Lung (tissue), 11 donors: ENCODE measurements at regions not wholly inside any gene's neighbourhood (a gene's known extent, or its start where the extent isn't known, plus 50 kb on each side); places are given as distances from the start of the nearest gene placed in this dataset.

Experiments
- ATAC-seq: fragments of 200-7000 bp; cut with Tn5 transposase; one replicate; pipeline ENCODE4 v1.9.1; 2020; ENCODE audit warnings: moderate number of reproducible peaks; ENCODE audit not compliant: insufficient read depth, low FRiP score
- DNase-seq, 3 donors: peaks; one replicate each; pipeline ENCODE4 v3.0.0-alpha.2; 2013 to 2017
- H3K27ac ChIP-seq, 2 donors: one replicate each; pipeline ENCODE4 v1.5.1; 2013; ENCODE audit warnings: mild to moderate bottlenecking in 2 of 2, moderate library complexity in 2 of 2, control low read depth in 1 of 2, inconsistent platforms in 1 of 2, low read depth in 1 of 2, low read length in 1 of 2
- H3K27me3 ChIP-seq, 3 donors: one replicate each; pipeline ENCODE4 v1.5.1; 2013; ENCODE audit warnings: low read length in 2 of 3; ENCODE audit not compliant: control insufficient read depth in 3 of 3, insufficient read depth in 3 of 3
- H3K36me3 ChIP-seq, 4 donors: one replicate each; pipeline ENCODE4 v1.5.1; 2013; ENCODE audit warnings: low read length in 4 of 4, mild to moderate bottlenecking in 1 of 4, moderate library complexity in 1 of 4; ENCODE audit not compliant: control insufficient read depth in 4 of 4, insufficient read depth in 4 of 4
- H3K4me1 ChIP-seq, 5 donors: one replicate each; pipeline ENCODE4 v1.5.1; 2013; ENCODE audit warnings: low read length in 5 of 5, mild to moderate bottlenecking in 2 of 5, moderate library complexity in 1 of 5; ENCODE audit not compliant: control insufficient read depth in 5 of 5, insufficient read depth in 5 of 5
- H3K4me3 ChIP-seq: one replicate; pipeline ENCODE4 v1.5.1; 2013; ENCODE audit warnings: mild to moderate bottlenecking, control low read depth, moderate library complexity
- H3K9ac ChIP-seq, 2 donors: one replicate each; pipeline ENCODE4 v1.5.1; 2013; ENCODE audit warnings: low read length in 2 of 2, control low read depth in 1 of 2; ENCODE audit not compliant: insufficient read depth in 1 of 2
- H3K9me3 ChIP-seq, 4 donors: one replicate each; pipeline ENCODE4 v1.5.1; 2013; ENCODE audit warnings: low read length in 3 of 4, mild to moderate bottlenecking in 1 of 4, moderate library complexity in 1 of 4; ENCODE audit not compliant: control insufficient read depth in 4 of 4, insufficient read depth in 3 of 4
- WGBS, 2 donors: extraction: QIAGEN DNeasy Blood & Tissue Kit; methylation state at CpG; one replicate each; pipeline ENCODE4 v1.1.7; 2013; 5-methylcytosine and 5-hydroxymethylcytosine counted together
- TF ChIP-seq, protein P1 (sequence below): IDR thresholded peaks from 2 replicates; pipeline ENCODE4 v1.5.1; 2012; ENCODE audit warnings: mild to moderate bottlenecking; ENCODE audit errors: control extremely low read depth, extremely low read depth
- donor health status: control.
- donor health status: control.
- donor health status: Bipolar disorder and iron deficiency.
- donor health status: healthy.
- donor health status: DM: yes; HTN: yes; CAD: no.

DNA sequence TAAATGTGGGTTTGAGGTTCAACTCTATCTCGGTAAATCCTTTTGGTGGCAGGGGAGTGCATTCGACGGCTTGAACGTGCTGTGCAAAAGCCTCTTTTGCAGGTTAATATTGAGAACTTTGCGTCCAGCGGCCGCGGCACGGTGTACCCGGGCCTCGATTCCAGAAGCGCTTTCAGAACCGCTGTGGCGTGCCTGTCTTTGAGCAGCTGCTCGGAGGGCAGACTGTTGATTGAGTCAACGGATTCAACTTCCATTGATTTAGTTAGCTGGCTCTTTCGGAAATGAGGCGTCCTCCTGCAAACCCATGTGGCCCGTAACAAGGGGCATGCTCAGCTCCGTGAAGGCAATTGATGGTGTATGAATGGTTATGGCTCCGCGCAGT is 1247.8 kb downstream of the BRD1 start:
- Histone ChIP-seq H3K9ac (no peak overlapping the region), H3K36me3 (peaks cover 0 to 2% (median 0%) of the 10 kb centered on the region in 4 donors), H3K9me3 (peaks cover 0 to 3% (median 0%) of the 10 kb centered on the region in 4 donors), H3K4me3 (no peak overlapping the region), H3K27ac (no peak overlapping the region), H3K27me3 (peaks cover 9 to 19% (median 14%) of the 10 kb centered on the region in 3 donors), H3K4me1 (peaks cover 0 to 20% (median 0%) of the 10 kb centered on the region in 5 donors)
- DNase-seq (no peak), ATAC-seq (no peak)
- 79 to 86% methylated on average over 22 of the region's 22 CpGs for WGBS, 2 donors
- TF ChIP-seq, protein P1, sequence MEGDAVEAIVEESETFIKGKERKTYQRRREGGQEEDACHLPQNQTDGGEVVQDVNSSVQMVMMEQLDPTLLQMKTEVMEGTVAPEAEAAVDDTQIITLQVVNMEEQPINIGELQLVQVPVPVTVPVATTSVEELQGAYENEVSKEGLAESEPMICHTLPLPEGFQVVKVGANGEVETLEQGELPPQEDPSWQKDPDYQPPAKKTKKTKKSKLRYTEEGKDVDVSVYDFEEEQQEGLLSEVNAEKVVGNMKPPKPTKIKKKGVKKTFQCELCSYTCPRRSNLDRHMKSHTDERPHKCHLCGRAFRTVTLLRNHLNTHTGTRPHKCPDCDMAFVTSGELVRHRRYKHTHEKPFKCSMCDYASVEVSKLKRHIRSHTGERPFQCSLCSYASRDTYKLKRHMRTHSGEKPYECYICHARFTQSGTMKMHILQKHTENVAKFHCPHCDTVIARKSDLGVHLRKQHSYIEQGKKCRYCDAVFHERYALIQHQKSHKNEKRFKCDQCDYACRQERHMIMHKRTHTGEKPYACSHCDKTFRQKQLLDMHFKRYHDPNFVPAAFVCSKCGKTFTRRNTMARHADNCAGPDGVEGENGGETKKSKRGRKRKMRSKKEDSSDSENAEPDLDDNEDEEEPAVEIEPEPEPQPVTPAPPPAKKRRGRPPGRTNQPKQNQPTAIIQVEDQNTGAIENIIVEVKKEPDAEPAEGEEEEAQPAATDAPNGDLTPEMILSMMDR = no peak

DNA sequence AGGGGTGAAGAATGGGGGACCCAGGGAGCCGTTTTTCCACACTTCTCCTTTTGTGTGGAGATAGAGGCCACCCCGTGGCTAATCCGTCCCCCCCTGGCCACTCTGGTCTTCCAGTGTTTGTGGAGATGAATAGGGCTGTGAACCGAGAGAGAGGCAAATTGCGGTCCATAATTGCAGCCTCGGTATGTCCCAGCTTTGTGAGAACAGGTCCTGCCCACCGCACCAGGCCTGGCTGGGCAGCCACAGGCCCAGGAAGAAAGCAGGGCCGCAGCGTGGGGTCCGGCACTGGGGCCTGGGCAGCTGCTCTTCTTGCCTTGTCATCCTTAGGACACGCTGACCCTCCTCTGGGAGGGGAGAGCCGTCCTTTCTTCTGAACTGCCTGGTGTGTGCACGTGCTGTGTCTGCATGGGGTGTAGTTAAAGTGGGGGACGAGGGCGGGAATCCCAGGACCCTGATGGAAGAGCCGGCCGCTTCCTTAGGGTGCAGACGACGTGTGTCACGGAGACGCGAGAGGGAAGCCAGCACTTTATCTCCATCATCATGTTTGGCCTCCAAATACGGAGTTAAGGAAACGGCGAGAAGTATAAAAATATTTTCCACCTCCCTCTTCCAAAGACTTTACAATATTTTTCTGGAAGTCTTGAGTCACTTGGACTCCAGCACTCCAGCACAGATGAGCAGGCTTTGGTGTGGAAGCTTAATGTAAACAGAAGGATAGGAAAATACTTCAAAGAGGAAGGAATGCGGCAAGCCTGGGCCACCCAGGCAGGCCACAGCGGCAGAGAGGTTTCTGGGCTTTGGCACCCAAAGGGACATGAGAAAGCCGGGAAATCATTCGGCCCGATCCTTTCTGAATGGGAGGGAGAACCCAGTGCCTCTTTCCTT is 1248.4 kb downstream of the BRD1 start:
- peaks cover 0 to 1% (median 0%) of the 10 kb centered on the region in 4 donors for H3K36me3 ChIP-seq
- no peak overlapping the region for H3K27ac ChIP-seq
- TF ChIP-seq, protein P1 = no peak
- H3K9me3 ChIP-seq = peaks cover 0 to 3% (median 0%) of the 10 kb centered on the region in 4 donors
- H3K4me1 ChIP-seq = peaks cover 0 to 20% (median 0%) of the 10 kb centered on the region in 5 donors
- peak; percentile 57 to 81 (median 77) for DNase-seq
- no peak for ATAC-seq
- H3K9ac ChIP-seq = no peak overlapping the region
- 64 to 71% methylated on average over 30 of the region's 30 CpGs for WGBS, 2 donors
- H3K27me3 ChIP-seq = peaks cover 15 to 20% (median 19%) of the 10 kb centered on the region in 3 donors
- H3K4me3 ChIP-seq = no peak overlapping the region

DNA sequence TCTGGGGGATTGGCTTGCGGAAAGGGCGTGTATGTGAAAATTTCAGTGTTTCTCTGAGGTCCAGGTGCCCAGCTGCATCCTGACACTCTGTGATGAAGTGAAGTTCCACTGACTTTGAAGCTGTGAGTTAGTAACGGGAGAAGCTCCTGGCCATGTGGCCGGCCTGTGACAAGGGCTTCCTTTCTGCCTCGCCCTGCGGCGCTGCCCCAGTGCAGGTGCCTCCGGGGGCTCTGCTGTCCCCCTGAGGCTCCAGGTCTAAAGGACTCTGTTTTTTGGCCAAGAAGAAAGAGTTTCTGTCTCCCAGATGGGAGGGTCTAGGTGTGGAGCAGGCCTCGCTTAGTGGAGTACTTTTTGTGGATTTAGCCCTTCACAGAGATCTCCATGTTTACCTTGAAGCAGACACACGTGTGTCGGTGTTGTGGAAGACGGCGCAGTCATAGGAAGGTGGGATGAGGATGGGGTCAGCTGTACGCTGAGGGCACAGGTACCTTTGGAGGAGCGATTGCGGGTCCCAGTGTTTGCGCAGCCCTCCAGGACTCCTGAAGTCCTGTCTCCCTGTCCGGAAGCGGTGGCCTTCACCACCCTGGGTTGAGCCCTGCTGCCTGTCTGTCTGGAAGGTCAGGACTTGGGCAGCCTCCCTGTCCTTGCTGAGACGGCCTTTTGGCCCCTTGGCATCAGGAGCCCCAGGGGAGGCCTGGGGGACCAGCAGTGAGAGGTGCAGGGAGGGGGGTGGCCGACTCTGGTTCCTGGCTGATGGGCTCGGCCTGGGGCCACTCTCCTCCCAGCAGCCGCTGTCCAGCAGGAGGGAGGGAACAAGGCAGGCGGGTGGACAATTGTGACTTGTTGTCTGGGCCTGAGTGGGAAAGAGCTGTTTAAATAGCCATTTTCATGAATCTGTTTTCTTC is 1249.3 kb downstream of the BRD1 start:
- H3K9ac ChIP-seq = no peak overlapping the region
- H3K36me3 ChIP-seq = no peaks in the 10 kb centered on the region
- 91 to 92% methylated on average over 23 to 24 of the region's 24 CpGs for WGBS, 2 donors
- H3K4me3 ChIP-seq = no peak overlapping the region
- ATAC-seq (no peak), DNase-seq (no peak)
- peaks cover 0 to 3% (median 0%) of the 10 kb centered on the region in 4 donors for H3K9me3 ChIP-seq
- no peak overlapping the region for H3K27ac ChIP-seq
- TF ChIP-seq, protein P1 = no peak
- H3K4me1 ChIP-seq = peaks cover 0 to 20% (median 0%) of the 10 kb centered on the region in 5 donors
- H3K27me3 ChIP-seq = peaks cover 17 to 22% (median 19%) of the 10 kb centered on the region in 3 donors
